Muscle of leg (tissue), 3 donors: ENCODE measurements at regions not wholly inside any gene's neighbourhood (a gene's known extent, or its start where the extent isn't known, plus 50 kb on each side); places are given as distances from the start of the nearest gene placed in this dataset.

Experiments
- DNase-seq: peaks from one replicate; pipeline ENCODE4 v3.0.0; 2013
- H3K27ac ChIP-seq: one replicate; pipeline ENCODE4 v1.5.1; 2013; ENCODE audit warnings: mild to moderate bottlenecking, low read length, control low read depth
- H3K27me3 ChIP-seq: one replicate; pipeline ENCODE4 v1.6.1; 2013; ENCODE audit warnings: low read length; ENCODE audit not compliant: control insufficient read depth, insufficient read depth
- H3K36me3 ChIP-seq: one replicate; pipeline ENCODE4 v1.6.1; 2013; ENCODE audit warnings: low read length; ENCODE audit not compliant: control insufficient read depth, insufficient read depth
- H3K4me1 ChIP-seq: one replicate; pipeline ENCODE4 v1.6.1; 2013; ENCODE audit warnings: low read length; ENCODE audit not compliant: control insufficient read depth, insufficient read depth
- H3K4me3 ChIP-seq: one replicate; pipeline ENCODE4 v1.5.1; 2013; ENCODE audit warnings: low read length, control low read depth
- H3K9me3 ChIP-seq: replicated peaks from 2 replicates; pipeline ENCODE4 v1.6.1; 2013; ENCODE audit warnings: low read depth, low read length; ENCODE audit not compliant: control insufficient read depth
- WGBS: methylation state at CpG from one replicate; pipeline ENCODE4 v1.1.5; 2013; ENCODE audit warnings: missing lambda C conversion rate; ENCODE audit not compliant: insufficient coverage; 5-methylcytosine and 5-hydroxymethylcytosine counted together

GRCh38 chr7:155209478-155210319 is 88.0 kb upstream of the INSIG1 start:
- Histone ChIP-seq H3K27ac (peak overlapping the region; percentile 1), H3K27me3 (peaks cover 11% of the 10 kb centered on the region), H3K4me1 (peaks cover 40% of the 10 kb centered on the region)

GRCh38 chr7:155210356-155210755 is 87.3 kb upstream of the INSIG1 start:
- DNase-seq, result no peak
- Histone ChIP-seq H3K4me3 (no peak overlapping the region), H3K36me3 (no peaks in the 10 kb centered on the region), H3K27ac (no peak overlapping the region), H3K4me1 (peaks cover 39% of the 10 kb centered on the region), H3K9me3 (no peaks in the 10 kb centered on the region), H3K27me3 (peaks cover 17% of the 10 kb centered on the region)
- 68% methylated on average over 4 of the region's 7 CpGs for WGBS

More at GRCh38 chr7:155209478-155210319, 88.0 kb upstream of the INSIG1 start:
- WGBS, result 52% methylated on average over 12 of the region's 21 CpGs
- Histone ChIP-seq H3K9me3 (no peaks in the 10 kb centered on the region), H3K4me3 (no peak overlapping the region), H3K36me3 (no peaks in the 10 kb centered on the region)
- DNase-seq, result no peak

GRCh38 chr7:155211173-155211572 is 86.5 kb upstream of the INSIG1 start:
- Histone ChIP-seq H3K36me3 (no peaks in the 10 kb centered on the region), H3K27ac (no peak overlapping the region), H3K9me3 (no peaks in the 10 kb centered on the region), H3K4me3 (no peak overlapping the region), H3K27me3 (peaks cover 22% of the 10 kb centered on the region), H3K4me1 (peaks cover 36% of the 10 kb centered on the region)
- no peak for DNase-seq
- WGBS, result 91% methylated on average over 6 of the region's 6 CpGs

- Histone ChIP-seq H3K4me1 (peaks cover 32% of the 10 kb centered on the region), H3K4me3 (no peak overlapping the region), H3K27ac (no peak overlapping the region), H3K27me3 (peaks cover 24% of the 10 kb centered on the region), H3K9me3 (no peaks in the 10 kb centered on the region), H3K36me3 (no peaks in the 10 kb centered on the region)
- no peak for DNase-seq
- WGBS, result 89% methylated on average over 4 of the region's 4 CpGs
Observed at GRCh38 chr7:155211761-155212160, 85.9 kb upstream of the INSIG1 start.

GRCh38 chr7:155212301-155213015 is 85.2 kb upstream of the INSIG1 start:
- peaks cover 25% of the 10 kb centered on the region for H3K27me3 ChIP-seq
- DNase-seq, result no peak

GRCh38 chr7:155213385-155213784 is 84.3 kb upstream of the INSIG1 start:
- H3K36me3 ChIP-seq, result no peaks in the 10 kb centered on the region
- no peak overlapping the region for H3K4me3 ChIP-seq
- 90% methylated on average over 2 of the region's 4 CpGs for WGBS
- H3K4me1 ChIP-seq, result peaks cover 30% of the 10 kb centered on the region
- H3K27me3 ChIP-seq, result peaks cover 25% of the 10 kb centered on the region
- DNase-seq, result no peak
- no peaks in the 10 kb centered on the region for H3K9me3 ChIP-seq
- no peak overlapping the region for H3K27ac ChIP-seq

More at GRCh38 chr7:155212301-155213015, 85.2 kb upstream of the INSIG1 start:
- Histone ChIP-seq H3K4me1 (peaks cover 29% of the 10 kb centered on the region), H3K9me3 (no peaks in the 10 kb centered on the region), H3K27ac (no peak overlapping the region), H3K36me3 (no peaks in the 10 kb centered on the region), H3K4me3 (no peak overlapping the region)
- WGBS, result 50% methylated on average over 11 of the region's 15 CpGs

- H3K4me3 ChIP-seq, result peak overlapping the region; percentile 26
- peaks cover 29% of the 10 kb centered on the region for H3K4me1 ChIP-seq
- WGBS, result 21% methylated on average over 26 of the region's 26 CpGs
- H3K27me3 ChIP-seq, result peaks cover 25% of the 10 kb centered on the region
- no peak for DNase-seq
- no peaks in the 10 kb centered on the region for H3K36me3 ChIP-seq
- no peaks in the 10 kb centered on the region for H3K9me3 ChIP-seq
- no peak overlapping the region for H3K27ac ChIP-seq
Observed at GRCh38 chr7:155213955-155214740, 83.5 kb upstream of the INSIG1 start.

GRCh38 chr7:155215576-155216325 is 81.9 kb upstream of the INSIG1 start:
- peaks cover 22% of the 10 kb centered on the region for H3K4me1 ChIP-seq
- H3K36me3 ChIP-seq, result no peaks in the 10 kb centered on the region
- no peak overlapping the region for H3K4me3 ChIP-seq
- H3K9me3 ChIP-seq, result no peaks in the 10 kb centered on the region
- WGBS, result 64% methylated on average over 5 of the region's 7 CpGs
- H3K27me3 ChIP-seq, result peaks cover 25% of the 10 kb centered on the region
- DNase-seq, result no peak
- no peak overlapping the region for H3K27ac ChIP-seq

- DNase-seq, result no peak
- peaks cover 24% of the 10 kb centered on the region for H3K4me1 ChIP-seq
- peaks cover 25% of the 10 kb centered on the region for H3K27me3 ChIP-seq
- H3K4me3 ChIP-seq, result no peak overlapping the region
- H3K9me3 ChIP-seq, result no peaks in the 10 kb centered on the region
- 100% methylated on average over 2 of the region's 8 CpGs for WGBS
- no peak overlapping the region for H3K27ac ChIP-seq
- no peaks in the 10 kb centered on the region for H3K36me3 ChIP-seq
Observed at GRCh38 chr7:155216475-155217272, 81.0 kb upstream of the INSIG1 start.
